HFF-Myc (cell line): ENCODE measurements at regions not wholly inside any gene's neighbourhood (a gene's known extent, or its start where the extent isn't known, plus 50 kb on each side); places are given as distances from the start of the nearest gene placed in this dataset.

Experiments used
- DNase-seq: peaks from one replicate; pipeline ENCODE4 v3.0.0-alpha.2; 2011; ENCODE audit warnings: low read depth; ENCODE audit errors: extremely low read depth
- H3K4me3 ChIP-seq: replicated peaks from 2 replicates; pipeline ENCODE4 v1.5.1; 2011; ENCODE audit warnings: low read depth, mild to moderate bottlenecking, control low read depth, low read length
- TF ChIP-seq, protein P1 (sequence below): IDR thresholded peaks from 2 replicates; pipeline ENCODE4 v1.5.1; 2012; ENCODE audit warnings: mild to moderate bottlenecking, low read depth, low read length, control low read depth; ENCODE audit errors: missing control alignments

- TF ChIP-seq, protein P1, sequence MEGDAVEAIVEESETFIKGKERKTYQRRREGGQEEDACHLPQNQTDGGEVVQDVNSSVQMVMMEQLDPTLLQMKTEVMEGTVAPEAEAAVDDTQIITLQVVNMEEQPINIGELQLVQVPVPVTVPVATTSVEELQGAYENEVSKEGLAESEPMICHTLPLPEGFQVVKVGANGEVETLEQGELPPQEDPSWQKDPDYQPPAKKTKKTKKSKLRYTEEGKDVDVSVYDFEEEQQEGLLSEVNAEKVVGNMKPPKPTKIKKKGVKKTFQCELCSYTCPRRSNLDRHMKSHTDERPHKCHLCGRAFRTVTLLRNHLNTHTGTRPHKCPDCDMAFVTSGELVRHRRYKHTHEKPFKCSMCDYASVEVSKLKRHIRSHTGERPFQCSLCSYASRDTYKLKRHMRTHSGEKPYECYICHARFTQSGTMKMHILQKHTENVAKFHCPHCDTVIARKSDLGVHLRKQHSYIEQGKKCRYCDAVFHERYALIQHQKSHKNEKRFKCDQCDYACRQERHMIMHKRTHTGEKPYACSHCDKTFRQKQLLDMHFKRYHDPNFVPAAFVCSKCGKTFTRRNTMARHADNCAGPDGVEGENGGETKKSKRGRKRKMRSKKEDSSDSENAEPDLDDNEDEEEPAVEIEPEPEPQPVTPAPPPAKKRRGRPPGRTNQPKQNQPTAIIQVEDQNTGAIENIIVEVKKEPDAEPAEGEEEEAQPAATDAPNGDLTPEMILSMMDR, result no peak
- H3K4me3 ChIP-seq, result no peak overlapping the region
- DNase-seq, result no peak
Observed at GRCh38 chr4:138871555-138871875, 144.1 kb upstream of the NOCT start.

DNA sequence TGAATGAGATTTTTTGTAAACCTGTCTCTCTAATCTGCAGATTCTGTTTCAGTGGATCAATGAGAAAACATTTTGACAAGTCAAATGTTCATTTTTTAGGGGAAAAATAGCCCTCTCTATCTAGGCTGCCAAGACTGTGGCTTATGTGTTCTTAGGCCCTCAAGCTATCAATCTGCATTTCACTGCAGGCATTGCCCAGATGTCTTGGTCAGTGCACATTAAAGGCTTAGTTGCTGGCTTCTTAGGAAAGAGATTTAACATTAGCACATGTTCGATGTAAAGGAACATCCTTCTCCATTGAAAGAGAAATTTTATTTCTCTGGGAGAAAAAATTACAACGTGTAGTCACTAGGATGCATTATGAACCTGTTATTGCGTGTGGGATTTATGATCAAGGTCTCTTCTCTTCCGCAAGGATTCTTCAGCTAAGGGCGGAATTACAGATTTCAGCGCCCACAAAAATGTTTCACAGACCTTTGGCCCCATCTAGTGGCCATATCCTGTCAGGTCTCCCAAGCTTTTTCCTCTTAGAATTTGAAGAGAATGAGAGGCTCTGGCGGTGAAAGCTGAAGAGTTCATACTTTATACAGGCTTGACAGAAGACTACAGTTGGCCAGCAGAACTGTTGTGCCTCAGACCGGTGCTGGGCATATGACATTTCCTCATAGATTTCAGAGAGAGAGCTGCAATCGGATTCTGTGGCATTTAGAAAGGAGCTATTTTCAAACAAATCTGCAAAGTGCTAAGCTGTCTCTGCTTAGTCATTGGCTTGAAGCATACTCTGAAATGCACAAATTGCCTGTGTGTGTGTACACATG lies 144.6 kb upstream of the NOCT start:
- H3K4me3 ChIP-seq, result no peak overlapping the region
- DNase-seq, result peak; percentile 62
- TF ChIP-seq, protein P1, result peak; percentile 77

GRCh38 chr4:138869631-138870030 lies 145.9 kb upstream of the NOCT start:
- TF ChIP-seq, protein P1, result no peak

DNA sequence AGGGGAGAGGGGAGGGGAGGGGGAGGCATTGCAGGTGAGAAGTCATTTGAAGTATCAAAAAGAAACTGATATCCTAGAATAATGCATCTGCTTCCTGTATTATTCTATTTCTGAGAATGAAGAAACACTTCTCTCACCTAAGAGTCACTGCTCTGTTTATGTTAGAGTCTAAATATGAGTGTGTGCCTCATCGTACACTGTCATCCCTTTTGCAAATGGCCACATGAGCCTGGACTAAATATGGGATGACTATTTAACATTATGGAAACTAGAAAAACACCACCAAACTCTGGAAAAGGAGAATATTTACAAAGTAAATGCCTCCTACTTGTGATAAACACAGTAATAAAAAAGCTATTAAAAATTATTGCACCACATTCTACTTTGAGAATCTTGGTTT lies 146.4 kb upstream of the NOCT start:
- TF ChIP-seq, protein P1, result no peak
- no peak overlapping the region for H3K4me3 ChIP-seq
- DNase-seq, result no peak

More at GRCh38 chr4:138869631-138870030, 145.9 kb upstream of the NOCT start:
- DNase-seq, result no peak
- H3K4me3 ChIP-seq, result no peak overlapping the region

DNA sequence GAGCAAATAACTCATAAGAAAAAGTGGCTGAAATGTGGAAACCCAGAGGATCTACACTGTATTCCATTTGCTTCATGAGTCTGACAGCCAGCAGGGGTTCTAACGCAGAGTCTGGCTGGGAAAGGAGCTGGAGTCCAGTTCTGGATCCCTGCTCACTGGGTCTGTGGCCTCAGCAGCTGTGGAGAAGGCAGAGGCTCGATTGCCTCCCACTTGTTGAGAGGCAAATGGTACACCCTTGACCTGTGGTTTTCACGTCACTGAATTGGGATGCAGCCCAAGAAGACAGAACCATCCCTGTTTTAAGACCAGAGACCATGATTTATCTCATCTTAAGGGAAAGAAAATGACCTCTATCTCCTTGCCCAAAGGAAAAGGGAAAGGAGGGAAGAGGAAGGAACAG lies 147.0 kb upstream of the NOCT start:
- TF ChIP-seq, protein P1, result no peak
- no peak overlapping the region for H3K4me3 ChIP-seq
- no peak for DNase-seq

DNA sequence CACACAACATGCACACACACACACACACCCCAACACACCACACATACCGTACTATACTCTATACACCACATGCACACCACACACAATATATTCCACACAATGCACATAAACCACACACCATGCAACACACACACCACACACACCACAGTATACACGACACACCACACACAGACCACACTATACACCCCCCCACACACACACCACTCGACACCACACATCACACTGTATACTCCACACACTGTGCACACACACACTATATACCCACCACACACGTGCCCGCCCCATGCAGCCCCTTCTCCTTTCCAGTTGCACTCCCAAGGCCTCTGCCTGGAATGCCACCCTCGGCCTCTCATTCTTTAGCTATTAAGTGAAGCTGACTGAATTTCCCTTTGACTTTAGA lies 148.2 kb upstream of the NOCT start:
- TF ChIP-seq, protein P1, result no peak
- H3K4me3 ChIP-seq, result no peak overlapping the region

DNA sequence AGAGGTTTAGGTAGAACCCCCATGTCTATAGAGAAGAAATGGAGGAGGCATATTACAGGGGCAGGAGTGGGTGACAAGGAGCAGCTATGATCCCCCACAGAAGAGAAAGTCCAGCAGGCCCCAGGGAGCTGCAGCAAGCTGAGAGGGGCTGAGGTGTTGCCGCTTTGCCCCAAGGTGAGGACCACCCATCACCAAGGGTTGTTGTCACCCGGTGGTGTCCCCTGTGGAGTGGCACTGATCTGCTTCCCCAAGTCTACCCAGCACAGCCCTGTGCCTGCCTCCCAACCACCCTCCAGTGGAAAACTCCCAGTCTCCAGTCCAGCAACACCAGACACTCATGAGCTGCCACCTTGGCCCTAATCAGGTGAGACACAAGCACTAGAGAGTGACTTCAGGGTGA lies 149.3 kb upstream of the NOCT start:
- DNase-seq, result no peak
- TF ChIP-seq, protein P1, result no peak
- H3K4me3 ChIP-seq, result no peak overlapping the region

More for the DNA sequence above, 148.2 kb upstream of the NOCT start:
- no peak for DNase-seq
